Tibial artery (tissue), 4 donors: ENCODE measurements at regions not wholly inside any gene's neighbourhood (a gene's known extent, or its start where the extent isn't known, plus 50 kb on each side); places are given as distances from the start of the nearest gene placed in this dataset.

Experiments used
- DNase-seq, 2 donors: peaks; one replicate each; pipeline ENCODE4 v3.0.0-alpha.2; 2019
- H3K27ac ChIP-seq, 2 donors: fragments of 200-600 bp; sonication (generic) in 1 of 2; 1 replicate in 1 of 2; 2 replicates in 1 of 2; pipeline ENCODE4 v1.5.1; 2018 to 2019; ENCODE audit warnings: mild to moderate bottlenecking in 1 of 2
- H3K27me3 ChIP-seq, 2 donors: fragments of 200-600 bp; sonication (generic) in 1 of 2; one replicate each; pipeline versions ENCODE4 v1.5.1 to v1.6.0; 2016 to 2019
- H3K36me3 ChIP-seq, 3 donors: fragments of 200-600 bp; sonication (generic) in 2 of 3; one replicate each; pipeline ENCODE4 v1.5.1; 2016 to 2019; ENCODE audit warnings: mild to moderate bottlenecking in 2 of 3
- H3K4me1 ChIP-seq, 4 donors: fragments of 200-600 bp; sonication (generic) in 2 of 4; 1 replicate in 3 of 4; 2 replicates in 1 of 4; pipeline ENCODE4 v1.5.1; 2016 to 2019
- H3K4me3 ChIP-seq, 2 donors: fragments of 200-600 bp; sonication (generic) in 1 of 2; 1 replicate in 1 of 2; 2 replicates in 1 of 2; pipeline ENCODE4 v1.5.1; 2018 to 2019; ENCODE audit warnings: mild to moderate bottlenecking in 2 of 2
- H3K9me3 ChIP-seq, 3 donors: fragments of 200-600 bp; sonication (generic) in 1 of 3; one replicate each; pipeline ENCODE4 v1.5.1; 2016 to 2019
- intact Hi-C: fragments of 100-400 bp; cut with DNase I; formaldehyde crosslinking; loops from one replicate; pipeline ENCODE4 v1.15.0; 2023; ENCODE audit warnings: low total_unique reads
- TF ChIP-seq, protein P1 (sequence below), 2 experiments: fragments of 200-600 bp in 1 of 2; fragments of 450-650 bp in 1 of 2; IDR thresholded peaks; one replicate each; pipeline ENCODE4 v1.5.1; 2017 to 2019; ENCODE audit warnings: antibody characterized with exemption in 2 of 2, mild to moderate bottlenecking in 1 of 2, moderate library complexity in 1 of 2

DNA sequence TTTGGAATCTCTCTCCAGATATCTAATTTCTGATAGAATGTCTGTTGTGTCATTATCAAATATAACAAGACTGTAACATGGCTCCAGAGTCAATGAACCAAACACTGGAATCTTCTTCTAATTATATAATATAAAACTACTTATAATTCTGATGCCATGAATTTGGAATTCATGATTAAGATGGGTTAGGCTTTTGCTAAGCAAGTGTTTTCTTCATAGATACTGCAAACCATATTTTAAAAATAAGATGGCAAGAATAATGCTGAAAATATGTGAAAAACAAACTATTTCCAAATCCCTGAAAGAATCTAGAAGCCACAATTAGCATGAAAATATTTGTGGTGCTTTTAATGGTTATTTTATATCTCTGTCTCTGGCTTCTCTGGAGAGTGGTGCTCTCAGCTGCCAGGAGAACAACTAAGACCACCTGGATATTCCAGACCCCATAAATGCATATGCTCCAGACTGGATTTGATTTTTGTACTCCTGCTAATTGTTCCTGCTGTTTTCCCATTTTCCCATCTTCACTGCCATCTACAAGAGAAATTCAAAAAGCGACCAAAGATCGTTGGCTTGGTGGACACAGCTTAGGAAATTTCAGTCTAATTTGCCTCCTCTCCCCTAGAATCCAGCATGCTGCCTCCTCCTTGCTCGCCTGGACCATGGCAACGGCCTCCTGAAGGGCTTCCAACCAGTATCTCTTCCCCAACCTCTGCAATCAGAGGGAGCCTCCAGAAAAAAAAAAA lies 418.9 kb downstream of the SETD4 start:
- intact Hi-C loops, result no loop called here
- no peak overlapping the region for H3K27ac ChIP-seq
- TF ChIP-seq, protein P1, sequence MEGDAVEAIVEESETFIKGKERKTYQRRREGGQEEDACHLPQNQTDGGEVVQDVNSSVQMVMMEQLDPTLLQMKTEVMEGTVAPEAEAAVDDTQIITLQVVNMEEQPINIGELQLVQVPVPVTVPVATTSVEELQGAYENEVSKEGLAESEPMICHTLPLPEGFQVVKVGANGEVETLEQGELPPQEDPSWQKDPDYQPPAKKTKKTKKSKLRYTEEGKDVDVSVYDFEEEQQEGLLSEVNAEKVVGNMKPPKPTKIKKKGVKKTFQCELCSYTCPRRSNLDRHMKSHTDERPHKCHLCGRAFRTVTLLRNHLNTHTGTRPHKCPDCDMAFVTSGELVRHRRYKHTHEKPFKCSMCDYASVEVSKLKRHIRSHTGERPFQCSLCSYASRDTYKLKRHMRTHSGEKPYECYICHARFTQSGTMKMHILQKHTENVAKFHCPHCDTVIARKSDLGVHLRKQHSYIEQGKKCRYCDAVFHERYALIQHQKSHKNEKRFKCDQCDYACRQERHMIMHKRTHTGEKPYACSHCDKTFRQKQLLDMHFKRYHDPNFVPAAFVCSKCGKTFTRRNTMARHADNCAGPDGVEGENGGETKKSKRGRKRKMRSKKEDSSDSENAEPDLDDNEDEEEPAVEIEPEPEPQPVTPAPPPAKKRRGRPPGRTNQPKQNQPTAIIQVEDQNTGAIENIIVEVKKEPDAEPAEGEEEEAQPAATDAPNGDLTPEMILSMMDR (IDR thresholded peaks at IDR 0.05), result no peak

DNA sequence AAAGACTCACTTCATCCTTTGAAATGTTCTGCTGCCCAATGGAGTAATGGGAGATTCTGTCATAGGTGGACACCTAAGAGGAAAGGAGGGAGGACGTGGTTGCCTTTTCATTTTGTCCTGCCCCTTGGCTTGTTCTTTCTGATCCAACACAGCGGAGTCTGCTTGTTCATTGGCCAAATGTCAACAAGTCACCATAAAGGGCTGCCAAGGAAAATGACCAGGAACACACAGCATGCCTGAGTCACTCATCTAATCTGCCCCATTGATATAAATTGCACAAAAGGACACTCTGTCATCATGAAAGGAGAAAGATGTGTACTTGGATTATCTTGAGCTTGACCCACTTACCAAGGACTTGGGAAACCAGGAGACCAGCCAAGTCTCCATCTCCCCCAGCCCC lies 422.9 kb downstream of the SETD4 start:
- DNase-seq, result peak; percentile 52 to 69
- Histone ChIP-seq H3K27me3 (no peaks in the 10 kb centered on the region), H3K4me1 (peaks cover 0 to 5% (median 2%) of the 10 kb centered on the region in 4 donors), H3K4me3 (no peak overlapping the region), H3K27ac (no peak overlapping the region), H3K36me3 (no peaks in the 10 kb centered on the region), H3K9me3 (no peaks in the 10 kb centered on the region)
- intact Hi-C loops, result no loop called here
- TF ChIP-seq, protein P1 (IDR thresholded peaks at IDR 0.05), result no peak

More for the DNA sequence above, 418.9 kb downstream of the SETD4 start:
- no peak for DNase-seq
- no peak overlapping the region for H3K4me3 ChIP-seq
- peaks cover 0 to 5% (median 2%) of the 10 kb centered on the region in 4 donors for H3K4me1 ChIP-seq
- H3K9me3 ChIP-seq, result no peaks in the 10 kb centered on the region
- no peaks in the 10 kb centered on the region for H3K36me3 ChIP-seq
- H3K27me3 ChIP-seq, result no peaks in the 10 kb centered on the region

DNA sequence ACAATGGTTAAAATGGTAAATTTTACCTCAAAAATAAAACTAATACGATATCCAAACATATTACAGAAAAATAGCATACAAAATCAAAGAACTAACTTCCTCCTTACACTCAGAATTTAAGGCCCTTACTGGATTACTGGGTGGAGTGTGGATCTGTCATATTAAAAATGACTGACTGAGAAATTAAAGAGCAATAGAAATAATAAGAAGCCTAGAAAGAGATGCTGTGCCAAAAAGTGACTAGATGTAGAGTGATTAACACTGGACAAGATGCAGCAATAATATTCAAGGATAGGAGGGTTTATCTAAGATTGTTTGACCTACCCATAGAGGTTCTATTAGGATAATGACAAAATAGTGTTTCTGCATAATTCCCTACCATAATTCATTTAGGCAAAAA lies 424.3 kb downstream of the SETD4 start:
- Histone ChIP-seq H3K27me3 (no peaks in the 10 kb centered on the region), H3K4me3 (no peak overlapping the region), H3K36me3 (no peaks in the 10 kb centered on the region), H3K4me1 (peaks cover 0 to 5% (median 2%) of the 10 kb centered on the region in 4 donors), H3K9me3 (no peaks in the 10 kb centered on the region), H3K27ac (no peak overlapping the region)
- TF ChIP-seq, protein P1 (IDR thresholded peaks at IDR 0.05), result no peak
- intact Hi-C loops, result no loop called here
- no peak for DNase-seq

DNA sequence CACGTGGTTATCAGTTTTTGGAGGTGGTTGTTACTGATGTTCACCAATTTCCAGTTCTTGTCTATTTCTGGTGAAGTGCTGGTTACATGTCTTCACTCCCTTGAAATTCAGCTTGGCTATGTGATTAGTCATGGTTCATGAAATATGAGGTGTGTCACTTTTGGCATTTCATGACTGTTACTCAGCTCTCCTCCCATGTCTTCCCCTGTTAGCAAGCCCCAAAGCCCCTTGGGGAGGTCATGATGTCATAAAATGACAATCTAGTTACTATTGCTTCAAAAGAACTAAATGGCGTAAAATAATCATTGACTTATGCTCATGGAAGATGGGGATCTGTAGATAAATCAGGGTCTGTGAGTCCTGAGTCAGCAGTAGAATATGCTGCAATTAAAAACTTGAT lies 425.1 kb downstream of the SETD4 start:
- intact Hi-C loops, result no loop called here
- H3K4me3 ChIP-seq, result no peak overlapping the region
- peaks cover 0 to 5% (median 2%) of the 10 kb centered on the region in 4 donors for H3K4me1 ChIP-seq
- H3K36me3 ChIP-seq, result no peaks in the 10 kb centered on the region
- no peaks in the 10 kb centered on the region for H3K9me3 ChIP-seq
- no peaks in the 10 kb centered on the region for H3K27me3 ChIP-seq
- DNase-seq, result no peak
- TF ChIP-seq, protein P1 (IDR thresholded peaks at IDR 0.05), result no peak
- H3K27ac ChIP-seq, result no peak overlapping the region

DNA sequence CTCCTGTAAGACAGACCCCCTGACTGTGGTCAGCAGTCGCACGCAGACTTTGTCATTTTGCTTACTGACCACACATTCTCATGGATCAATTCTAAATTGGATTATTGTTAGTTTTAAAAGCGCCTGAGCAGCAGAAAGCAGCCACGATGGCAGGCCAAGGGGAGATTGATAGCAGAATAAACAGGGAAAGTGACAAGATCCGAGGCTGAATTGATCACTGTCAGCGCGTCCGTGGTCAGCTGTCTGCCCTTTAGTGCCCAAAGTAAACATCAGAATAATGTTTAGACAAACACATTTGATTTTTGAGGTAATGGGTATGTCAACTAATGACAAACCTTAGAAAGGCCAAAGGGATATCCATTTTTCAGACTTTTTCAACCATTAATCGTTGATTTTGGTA lies 426.8 kb downstream of the SETD4 start:
- intact Hi-C loops, result no loop called here
- H3K4me3 ChIP-seq, result no peak overlapping the region
- TF ChIP-seq, protein P1 (IDR thresholded peaks at IDR 0.05), result no peak
- H3K36me3 ChIP-seq, result no peaks in the 10 kb centered on the region
- H3K4me1 ChIP-seq, result peaks cover 0 to 5% (median 2%) of the 10 kb centered on the region in 4 donors
- H3K9me3 ChIP-seq, result no peaks in the 10 kb centered on the region
- DNase-seq, result no peak
- no peak overlapping the region for H3K27ac ChIP-seq
- no peaks in the 10 kb centered on the region for H3K27me3 ChIP-seq
